ENCODE measurements at regions not wholly inside any gene's neighbourhood (a gene's known extent, or its start where the extent isn't known, plus 50 kb on each side); places are given as distances from the start of the nearest gene placed in this dataset.

DNA sequence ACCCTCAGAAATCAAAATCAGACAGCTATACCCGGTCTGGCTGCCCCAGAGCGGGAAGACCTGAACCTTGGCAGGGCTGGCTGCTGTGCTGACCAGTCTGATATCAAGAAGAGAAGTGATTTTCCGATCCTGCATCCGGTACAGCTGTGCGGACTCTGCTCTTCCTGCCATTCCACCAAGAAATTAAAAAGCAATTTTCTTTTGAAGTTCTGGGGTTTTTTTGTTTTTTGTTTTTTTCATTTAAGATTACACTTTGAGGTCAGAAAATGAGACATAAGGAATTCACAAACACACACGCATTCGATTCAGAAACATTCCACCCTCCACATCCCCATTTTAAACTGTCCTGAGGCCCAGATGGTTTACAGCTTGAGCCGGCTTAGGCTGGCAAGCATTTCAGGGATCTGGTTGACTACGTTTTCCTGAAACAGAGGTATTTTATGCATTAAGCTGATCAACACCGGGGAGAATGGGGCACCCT is 156.5 kb downstream of the COL6A3 start:
- TF ChIP-seq, protein P1, sequence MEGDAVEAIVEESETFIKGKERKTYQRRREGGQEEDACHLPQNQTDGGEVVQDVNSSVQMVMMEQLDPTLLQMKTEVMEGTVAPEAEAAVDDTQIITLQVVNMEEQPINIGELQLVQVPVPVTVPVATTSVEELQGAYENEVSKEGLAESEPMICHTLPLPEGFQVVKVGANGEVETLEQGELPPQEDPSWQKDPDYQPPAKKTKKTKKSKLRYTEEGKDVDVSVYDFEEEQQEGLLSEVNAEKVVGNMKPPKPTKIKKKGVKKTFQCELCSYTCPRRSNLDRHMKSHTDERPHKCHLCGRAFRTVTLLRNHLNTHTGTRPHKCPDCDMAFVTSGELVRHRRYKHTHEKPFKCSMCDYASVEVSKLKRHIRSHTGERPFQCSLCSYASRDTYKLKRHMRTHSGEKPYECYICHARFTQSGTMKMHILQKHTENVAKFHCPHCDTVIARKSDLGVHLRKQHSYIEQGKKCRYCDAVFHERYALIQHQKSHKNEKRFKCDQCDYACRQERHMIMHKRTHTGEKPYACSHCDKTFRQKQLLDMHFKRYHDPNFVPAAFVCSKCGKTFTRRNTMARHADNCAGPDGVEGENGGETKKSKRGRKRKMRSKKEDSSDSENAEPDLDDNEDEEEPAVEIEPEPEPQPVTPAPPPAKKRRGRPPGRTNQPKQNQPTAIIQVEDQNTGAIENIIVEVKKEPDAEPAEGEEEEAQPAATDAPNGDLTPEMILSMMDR (IDR thresholded peaks at IDR 0.05; ENCODE audit: low read depth, low read length, poor library complexity, severe bottlenecking), result no peak
- no peak for TF ChIP-seq EZH2phosphoT487 (IDR thresholded peaks at IDR 0.05; ENCODE audit: borderline replicate concordance, low read length)
